Rectal smooth muscle tissue (tissue), 1 donor: ENCODE measurements at regions not wholly inside any gene's neighbourhood (a gene's known extent, or its start where the extent isn't known, plus 50 kb on each side); places are given as distances from the start of the nearest gene placed in this dataset.

Experiments
- H3K27ac ChIP-seq: one replicate; pipeline ENCODE4 v1.7.0; 2013; ENCODE audit warnings: low read depth, low read length, inconsistent platforms
- H3K27me3 ChIP-seq: one replicate; pipeline ENCODE4 v1.7.0; 2013; ENCODE audit warnings: low read length; ENCODE audit not compliant: control insufficient read depth, insufficient read depth
- H3K36me3 ChIP-seq: one replicate; pipeline ENCODE4 v1.7.0; 2013; ENCODE audit warnings: low read length; ENCODE audit not compliant: control insufficient read depth, insufficient read depth
- H3K4me1 ChIP-seq: one replicate; pipeline ENCODE4 v1.7.0; 2013; ENCODE audit warnings: low read length; ENCODE audit not compliant: control insufficient read depth, insufficient read depth
- H3K4me3 ChIP-seq: one replicate; pipeline ENCODE4 v1.7.0; 2013; ENCODE audit warnings: low read length
- H3K9ac ChIP-seq: one replicate; pipeline ENCODE4 v1.7.0; 2013; ENCODE audit warnings: low read length

GRCh38 chr2:45227347-45227746 lies 218.1 kb upstream of the SIX2 start:
- Histone ChIP-seq H3K27ac (no peak overlapping the region), H3K4me1 (no peaks in the 10 kb centered on the region), H3K4me3 (no peak overlapping the region), H3K36me3 (no peaks in the 10 kb centered on the region), H3K27me3 (no peaks in the 10 kb centered on the region), H3K9ac (no peak overlapping the region)

GRCh38 chr2:45224993-45225380 lies 215.7 kb upstream of the SIX2 start:
- Histone ChIP-seq H3K9ac (no peak overlapping the region), H3K27ac (no peak overlapping the region), H3K27me3 (no peaks in the 10 kb centered on the region), H3K36me3 (no peaks in the 10 kb centered on the region), H3K4me3 (no peak overlapping the region), H3K4me1 (no peaks in the 10 kb centered on the region)

- Histone ChIP-seq H3K27me3 (no peaks in the 10 kb centered on the region), H3K36me3 (no peaks in the 10 kb centered on the region), H3K9ac (no peak overlapping the region), H3K27ac (no peak overlapping the region), H3K4me1 (no peaks in the 10 kb centered on the region), H3K4me3 (no peak overlapping the region)
Observed at GRCh38 chr2:45224321-45224992, 215.2 kb upstream of the SIX2 start.

GRCh38 chr2:45223531-45223930 lies 214.3 kb upstream of the SIX2 start:
- no peak overlapping the region for H3K27ac ChIP-seq

GRCh38 chr2:45220227-45220626 lies 211.0 kb upstream of the SIX2 start:
- no peaks in the 10 kb centered on the region for H3K4me1 ChIP-seq
- no peak overlapping the region for H3K4me3 ChIP-seq
- H3K9ac ChIP-seq = no peak overlapping the region
- H3K36me3 ChIP-seq = no peaks in the 10 kb centered on the region
- H3K27me3 ChIP-seq = no peaks in the 10 kb centered on the region
- no peak overlapping the region for H3K27ac ChIP-seq

More at GRCh38 chr2:45223531-45223930, 214.3 kb upstream of the SIX2 start:
- no peaks in the 10 kb centered on the region for H3K4me1 ChIP-seq
- no peak overlapping the region for H3K4me3 ChIP-seq
- H3K9ac ChIP-seq = no peak overlapping the region
- H3K27me3 ChIP-seq = no peaks in the 10 kb centered on the region
- no peaks in the 10 kb centered on the region for H3K36me3 ChIP-seq

GRCh38 chr2:45218931-45219339 lies 209.7 kb upstream of the SIX2 start:
- H3K36me3 ChIP-seq = no peaks in the 10 kb centered on the region
- no peaks in the 10 kb centered on the region for H3K4me1 ChIP-seq
- no peak overlapping the region for H3K4me3 ChIP-seq
- no peak overlapping the region for H3K27ac ChIP-seq
- H3K9ac ChIP-seq = no peak overlapping the region
- no peaks in the 10 kb centered on the region for H3K27me3 ChIP-seq

GRCh38 chr2:45218297-45218696 lies 209.0 kb upstream of the SIX2 start:
- H3K27me3 ChIP-seq = no peaks in the 10 kb centered on the region
- H3K27ac ChIP-seq = no peak overlapping the region
- no peaks in the 10 kb centered on the region for H3K4me1 ChIP-seq
- no peaks in the 10 kb centered on the region for H3K36me3 ChIP-seq
- H3K9ac ChIP-seq = no peak overlapping the region
- H3K4me3 ChIP-seq = no peak overlapping the region

GRCh38 chr2:45216118-45216517 lies 206.9 kb upstream of the SIX2 start:
- Histone ChIP-seq H3K9ac (no peak overlapping the region), H3K27ac (no peak overlapping the region), H3K27me3 (no peaks in the 10 kb centered on the region), H3K36me3 (no peaks in the 10 kb centered on the region), H3K4me1 (no peaks in the 10 kb centered on the region), H3K4me3 (no peak overlapping the region)

GRCh38 chr2:45214550-45214949 lies 205.3 kb upstream of the SIX2 start:
- H3K4me1 ChIP-seq = no peaks in the 10 kb centered on the region
- no peaks in the 10 kb centered on the region for H3K27me3 ChIP-seq
- no peaks in the 10 kb centered on the region for H3K36me3 ChIP-seq
- no peak overlapping the region for H3K4me3 ChIP-seq
- H3K9ac ChIP-seq = no peak overlapping the region
- no peak overlapping the region for H3K27ac ChIP-seq

GRCh38 chr2:45212953-45213635 lies 203.8 kb upstream of the SIX2 start:
- Histone ChIP-seq H3K9ac (no peak overlapping the region), H3K36me3 (no peaks in the 10 kb centered on the region), H3K27me3 (no peaks in the 10 kb centered on the region), H3K4me1 (no peaks in the 10 kb centered on the region), H3K4me3 (no peak overlapping the region), H3K27ac (no peak overlapping the region)

- no peak overlapping the region for H3K4me3 ChIP-seq
- no peaks in the 10 kb centered on the region for H3K27me3 ChIP-seq
- H3K9ac ChIP-seq = no peak overlapping the region
- no peaks in the 10 kb centered on the region for H3K4me1 ChIP-seq
- H3K27ac ChIP-seq = no peak overlapping the region
- H3K36me3 ChIP-seq = no peaks in the 10 kb centered on the region
Observed at GRCh38 chr2:45211636-45212035, 202.4 kb upstream of the SIX2 start.

GRCh38 chr2:45210462-45211195 lies 201.4 kb upstream of the SIX2 start:
- no peaks in the 10 kb centered on the region for H3K4me1 ChIP-seq
- no peak overlapping the region for H3K4me3 ChIP-seq
- no peaks in the 10 kb centered on the region for H3K27me3 ChIP-seq
- H3K9ac ChIP-seq = no peak overlapping the region
- no peaks in the 10 kb centered on the region for H3K36me3 ChIP-seq
- no peak overlapping the region for H3K27ac ChIP-seq
